NB4 (cell line): ENCODE measurements at regions not wholly inside any gene's neighbourhood (a gene's known extent, or its start where the extent isn't known, plus 50 kb on each side); places are given as distances from the start of the nearest gene placed in this dataset.
A peak's percentile ranks its signal among the peaks of the same experiment; 100 is the strongest.

ENCODE experiments used
- DNase-seq: peaks from one replicate; pipeline ENCODE4 v3.0.0; 2010; ENCODE audit warnings: low read depth
- H3K4me3 ChIP-seq: one replicate; pipeline ENCODE4 v1.5.1; 2011; ENCODE audit warnings: mild to moderate bottlenecking, low read depth, low read length, moderate library complexity
- CTCF ChIP-seq: IDR thresholded peaks from one replicate; pipeline ENCODE4 v1.5.1; 2012; ENCODE audit warnings: low read depth, low read length
- MAX ChIP-seq: IDR thresholded peaks from 2 replicates; pipeline ENCODE4 v1.6.1; 2011; ENCODE audit warnings: low read depth, low read length
- MYC ChIP-seq: IDR thresholded peaks from 2 replicates; pipeline ENCODE4 v1.6.1; 2011; ENCODE audit warnings: low read depth, low read length
- POLR2A ChIP-seq: IDR thresholded peaks from 2 replicates; pipeline ENCODE4 v1.6.1; 2011; ENCODE audit warnings: mild to moderate bottlenecking; ENCODE audit not compliant: insufficient read length; ENCODE audit errors: extremely low read depth

DNA sequence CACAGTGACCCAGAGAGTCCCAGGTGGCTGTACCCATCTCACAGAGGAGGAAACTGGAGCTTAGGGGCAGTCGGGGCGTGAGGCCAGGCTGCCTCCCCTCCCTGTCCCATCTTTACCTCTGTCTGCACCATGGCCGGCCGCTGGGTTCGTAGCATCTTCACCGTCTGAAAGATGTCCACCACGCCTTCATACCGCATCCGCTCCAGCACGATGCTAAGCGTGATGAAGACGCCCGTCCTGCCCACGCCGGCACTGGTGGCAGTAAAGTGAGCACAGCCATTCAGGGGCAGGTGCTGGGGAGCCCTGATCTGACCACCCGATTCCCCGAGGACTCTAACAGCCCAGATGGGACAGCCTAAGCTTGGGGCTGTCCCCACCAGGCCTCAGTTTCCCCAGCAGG is 132.8 kb downstream of the PTPRS start:
- H3K4me3 ChIP-seq = no peak overlapping the region
- TF ChIP-seq CTCF = no peak
- TF ChIP-seq MAX = no peak
- no peak for DNase-seq

GRCh38 chr19:5206751-5207075 is 133.9 kb downstream of the PTPRS start:
- DNase-seq = no peak
- TF ChIP-seq MAX (no peak), MYC (no peak), CTCF (no peak), POLR2A (no peak)
- no peak overlapping the region for H3K4me3 ChIP-seq

- H3K4me3 ChIP-seq = no peak overlapping the region
- no peak for TF ChIP-seq POLR2A
- no peak for TF ChIP-seq CTCF
- TF ChIP-seq MAX = no peak
- TF ChIP-seq MYC = no peak
- DNase-seq = no peak
Measured at GRCh38 chr19:5205937-5206750, 134.5 kb downstream of the PTPRS start.

- no peak for TF ChIP-seq MYC
- TF ChIP-seq CTCF = no peak
- TF ChIP-seq POLR2A = no peak
- TF ChIP-seq MAX = no peak
- DNase-seq = peak; percentile 94
- no peak overlapping the region for H3K4me3 ChIP-seq
Measured at GRCh38 chr19:5205381-5205780, 135.2 kb downstream of the PTPRS start.

GRCh38 chr19:5204212-5204611 is 136.4 kb downstream of the PTPRS start:
- H3K4me3 ChIP-seq = no peak overlapping the region
- DNase-seq = peak; percentile 15
- TF ChIP-seq POLR2A (no peak), MAX (no peak), MYC (no peak), CTCF (no peak)
